ENCODE measurements at regions not wholly inside any gene's neighbourhood (a gene's known extent, or its start where the extent isn't known, plus 50 kb on each side); places are given as distances from the start of the nearest gene placed in this dataset.

- Mint-ChIP-seq H3K4me1 (ENCODE audit: unreplicated experiment) (peaks cover 8% of the 10 kb centered on the region), H3K27me3 (peaks cover 4% of the 10 kb centered on the region), H3K27ac (peak overlapping the region; percentile 1), H3K4me3 (no peak overlapping the region), H3K9me3 (no peaks in the 10 kb centered on the region), H3K36me3 (no peaks in the 10 kb centered on the region)
- no peak for DNase-seq (ENCODE audit: extremely low spot score, unreplicated experiment)
- TF ChIP-seq CTCF (conservative IDR thresholded peaks at IDR 0.05): no peak
Observed at GRCh38 chr13:67964986-67965385, 734.9 kb upstream of the PCDH9 start.

GRCh38 chr13:67964091-67964490, 734.0 kb upstream of the PCDH9 start:
- no peaks in the 10 kb centered on the region for H3K9me3 Mint-ChIP-seq
- H3K36me3 Mint-ChIP-seq: no peaks in the 10 kb centered on the region
- H3K27me3 Mint-ChIP-seq: peaks cover 4% of the 10 kb centered on the region
- TF ChIP-seq CTCF (conservative IDR thresholded peaks at IDR 0.05): no peak
- no peak overlapping the region for H3K4me3 Mint-ChIP-seq
- no peak overlapping the region for H3K27ac Mint-ChIP-seq
- H3K4me1 Mint-ChIP-seq (ENCODE audit: unreplicated experiment): peaks cover 8% of the 10 kb centered on the region
- DNase-seq (ENCODE audit: extremely low spot score, unreplicated experiment): no peak

DNA sequence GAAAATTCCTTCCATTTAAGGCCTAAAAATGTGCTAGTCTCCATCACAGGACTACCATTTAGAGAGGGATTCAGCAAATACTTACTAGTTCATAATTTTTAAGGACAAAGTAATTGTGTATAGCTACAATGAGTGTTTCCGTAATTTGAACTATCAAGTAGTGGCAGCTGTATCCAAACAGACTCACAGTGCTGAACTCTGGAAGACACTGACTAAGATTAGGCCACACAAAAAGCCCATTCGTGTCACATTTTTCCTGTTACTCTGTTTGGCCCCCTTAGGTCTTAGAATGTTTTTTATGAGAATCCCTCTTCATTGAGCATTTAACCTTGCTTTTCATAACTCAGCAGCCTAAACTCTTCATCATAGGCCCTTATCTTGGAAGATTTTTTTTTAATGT, 731.2 kb upstream of the PCDH9 start:
- H3K9me3 Mint-ChIP-seq: no peaks in the 10 kb centered on the region

GRCh38 chr13:67951431-67951830, 721.3 kb upstream of the PCDH9 start:
- no peak for TF ChIP-seq CTCF (conservative IDR thresholded peaks at IDR 0.05)
- Mint-ChIP-seq H3K4me3 (no peak overlapping the region), H3K9me3 (no peaks in the 10 kb centered on the region), H3K27me3 (no peaks in the 10 kb centered on the region), H3K27ac (no peak overlapping the region), H3K36me3 (no peaks in the 10 kb centered on the region), H3K4me1 (ENCODE audit: unreplicated experiment) (no peaks in the 10 kb centered on the region)
- DNase-seq (ENCODE audit: extremely low spot score, unreplicated experiment): no peak

More for the DNA sequence above, 731.2 kb upstream of the PCDH9 start:
- Mint-ChIP-seq H3K4me1 (ENCODE audit: unreplicated experiment) (peaks cover 8% of the 10 kb centered on the region), H3K27me3 (peaks cover 4% of the 10 kb centered on the region), H3K36me3 (no peaks in the 10 kb centered on the region), H3K4me3 (no peak overlapping the region), H3K27ac (no peak overlapping the region)
- TF ChIP-seq CTCF (conservative IDR thresholded peaks at IDR 0.05): no peak
- DNase-seq (ENCODE audit: extremely low spot score, unreplicated experiment): no peak

DNA sequence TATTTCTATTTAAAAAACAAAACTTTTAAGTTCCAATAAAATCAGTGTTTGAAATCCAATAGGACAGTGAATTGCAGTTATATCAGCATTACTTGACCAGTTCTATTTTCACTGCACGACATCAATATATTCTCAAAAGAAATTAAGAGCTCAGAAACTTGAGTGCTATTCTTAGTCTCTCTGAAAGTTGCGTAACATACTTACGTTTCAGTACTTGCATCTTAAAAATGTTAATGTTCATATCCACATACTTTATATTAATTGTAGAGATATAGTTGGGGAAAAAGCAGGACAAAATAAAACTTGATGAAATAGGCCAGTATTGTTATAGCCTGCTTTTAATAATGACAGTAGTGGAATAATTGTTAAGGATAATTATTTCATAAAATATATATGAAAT, 720.5 kb upstream of the PCDH9 start:
- Mint-ChIP-seq H3K27me3 (peaks cover 3% of the 10 kb centered on the region), H3K27ac (no peak overlapping the region), H3K36me3 (no peaks in the 10 kb centered on the region), H3K9me3 (no peaks in the 10 kb centered on the region), H3K4me1 (ENCODE audit: unreplicated experiment) (no peaks in the 10 kb centered on the region), H3K4me3 (no peak overlapping the region)
- TF ChIP-seq CTCF (conservative IDR thresholded peaks at IDR 0.05): no peak
- DNase-seq (ENCODE audit: extremely low spot score, unreplicated experiment): no peak

DNA sequence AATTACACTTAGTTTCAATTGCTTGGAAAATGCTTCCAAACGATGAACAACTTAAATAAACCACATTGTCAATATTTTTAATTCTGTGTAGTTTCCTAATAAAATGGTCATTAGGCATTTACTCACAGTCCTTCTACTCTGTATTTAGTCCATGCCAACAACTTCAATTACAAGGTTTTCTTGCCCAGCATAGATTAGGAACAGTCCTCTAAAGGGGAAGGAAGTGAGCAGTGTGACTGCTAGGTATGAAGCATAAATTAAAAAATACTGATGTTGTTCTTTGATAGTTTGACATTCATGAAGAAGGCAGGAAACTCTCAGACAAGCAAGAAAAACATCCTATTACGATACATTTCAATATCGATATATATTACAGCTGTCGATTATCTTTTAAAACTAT, 716.0 kb upstream of the PCDH9 start:
- TF ChIP-seq CTCF (conservative IDR thresholded peaks at IDR 0.05): no peak
- H3K27me3 Mint-ChIP-seq: peaks cover 3% of the 10 kb centered on the region
- no peaks in the 10 kb centered on the region for H3K36me3 Mint-ChIP-seq
- H3K4me3 Mint-ChIP-seq: no peak overlapping the region
- H3K9me3 Mint-ChIP-seq: no peaks in the 10 kb centered on the region
- no peak for DNase-seq (ENCODE audit: extremely low spot score, unreplicated experiment)
- H3K27ac Mint-ChIP-seq: no peak overlapping the region
- no peaks in the 10 kb centered on the region for H3K4me1 Mint-ChIP-seq (ENCODE audit: unreplicated experiment)
